Fibroblast of lung (primary cell): ENCODE measurements at regions not wholly inside any gene's neighbourhood (a gene's known extent, or its start where the extent isn't known, plus 50 kb on each side); places are given as distances from the start of the nearest gene placed in this dataset.

Source experiments
- EZH2 ChIP-seq: IDR thresholded peaks from 2 replicates; pipeline ENCODE4 v1.5.1; 2012; ENCODE audit warnings: low read length, control low read depth, mild to moderate bottlenecking; ENCODE audit errors: missing control alignments
- TF ChIP-seq, protein P1 (sequence below), 2 donors: IDR thresholded peaks in 1 of 2; conservative IDR thresholded peaks in 1 of 2; 1 replicate in 1 of 2; 2 replicates in 1 of 2; pipeline ENCODE4 v1.5.1; 2011 to 2012; ENCODE audit warnings: low read length in 2 of 2, control low read depth in 1 of 2, inconsistent platforms in 1 of 2, low read depth in 1 of 2, mild to moderate bottlenecking in 1 of 2

DNA sequence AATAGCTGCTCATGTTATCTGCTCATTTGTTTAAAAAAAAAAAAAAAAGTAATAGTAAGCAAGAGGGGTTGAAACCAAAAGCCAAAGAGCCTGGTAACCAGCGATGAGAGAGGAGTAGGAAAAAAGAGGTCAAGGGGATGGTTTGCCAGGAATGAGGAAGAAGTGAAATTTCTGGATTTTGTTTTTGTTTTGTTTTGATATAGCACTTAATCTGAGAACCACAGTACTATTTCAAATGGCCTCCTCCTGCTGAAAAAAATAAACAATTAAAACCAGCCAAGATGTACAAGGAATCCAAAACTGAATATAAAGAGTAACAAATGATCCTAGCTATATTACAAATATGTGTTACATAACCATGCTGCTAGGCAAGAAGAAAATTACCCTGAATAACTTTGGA is 213.1 kb downstream of the FGFR2 start:
- TF ChIP-seq EZH2: no peak
- TF ChIP-seq, protein P1, sequence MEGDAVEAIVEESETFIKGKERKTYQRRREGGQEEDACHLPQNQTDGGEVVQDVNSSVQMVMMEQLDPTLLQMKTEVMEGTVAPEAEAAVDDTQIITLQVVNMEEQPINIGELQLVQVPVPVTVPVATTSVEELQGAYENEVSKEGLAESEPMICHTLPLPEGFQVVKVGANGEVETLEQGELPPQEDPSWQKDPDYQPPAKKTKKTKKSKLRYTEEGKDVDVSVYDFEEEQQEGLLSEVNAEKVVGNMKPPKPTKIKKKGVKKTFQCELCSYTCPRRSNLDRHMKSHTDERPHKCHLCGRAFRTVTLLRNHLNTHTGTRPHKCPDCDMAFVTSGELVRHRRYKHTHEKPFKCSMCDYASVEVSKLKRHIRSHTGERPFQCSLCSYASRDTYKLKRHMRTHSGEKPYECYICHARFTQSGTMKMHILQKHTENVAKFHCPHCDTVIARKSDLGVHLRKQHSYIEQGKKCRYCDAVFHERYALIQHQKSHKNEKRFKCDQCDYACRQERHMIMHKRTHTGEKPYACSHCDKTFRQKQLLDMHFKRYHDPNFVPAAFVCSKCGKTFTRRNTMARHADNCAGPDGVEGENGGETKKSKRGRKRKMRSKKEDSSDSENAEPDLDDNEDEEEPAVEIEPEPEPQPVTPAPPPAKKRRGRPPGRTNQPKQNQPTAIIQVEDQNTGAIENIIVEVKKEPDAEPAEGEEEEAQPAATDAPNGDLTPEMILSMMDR (conservative IDR thresholded peaks at IDR 0.05 in 1 of 2, IDR thresholded peaks at IDR 0.05 in 1 of 2; ENCODE audit: low read depth in 1 of 2, low read length in 2 of 2): no peak
